Retinal pigment epithelial cell (primary cell): ENCODE measurements at regions not wholly inside any gene's neighbourhood (a gene's known extent, or its start where the extent isn't known, plus 50 kb on each side); places are given as distances from the start of the nearest gene placed in this dataset.

Source experiments
- DNase-seq: peaks from one replicate; pipeline ENCODE4 v3.0.0-alpha.2; 2010; ENCODE audit warnings: low read depth
- H3K4me3 ChIP-seq: 2 replicates; pipeline ENCODE4 v1.5.1; 2011; ENCODE audit warnings: mild to moderate bottlenecking, low read length, control low read depth, moderate library complexity
- TF ChIP-seq, protein P1 (sequence below): conservative IDR thresholded peaks from 2 replicates; pipeline ENCODE4 v1.5.1; 2011; ENCODE audit warnings: low read depth, low read length, control low read depth, inconsistent platforms

DNA sequence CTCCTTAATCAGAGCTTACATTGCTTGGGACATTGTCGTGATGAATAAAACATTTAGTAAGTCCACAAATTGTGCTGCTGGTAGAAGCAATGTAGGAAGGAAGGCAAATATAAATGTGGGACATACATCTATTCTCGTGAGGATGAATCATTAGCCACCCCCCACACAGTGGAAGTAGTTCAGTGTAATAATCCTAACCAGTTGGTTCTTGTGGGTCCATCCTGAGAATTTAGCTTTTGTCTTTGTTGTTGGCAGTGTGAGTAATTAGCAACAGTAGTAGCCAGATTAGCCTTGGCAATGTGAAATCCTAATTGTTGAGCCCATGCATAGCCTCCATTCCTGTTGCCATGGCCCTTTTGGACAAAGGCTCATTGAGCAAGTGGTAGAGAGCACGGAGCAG is 532.1 kb downstream of the FBXO15 start:
- H3K4me3 ChIP-seq, result no peak overlapping the region
- peak; percentile 48 for DNase-seq
- TF ChIP-seq, protein P1, sequence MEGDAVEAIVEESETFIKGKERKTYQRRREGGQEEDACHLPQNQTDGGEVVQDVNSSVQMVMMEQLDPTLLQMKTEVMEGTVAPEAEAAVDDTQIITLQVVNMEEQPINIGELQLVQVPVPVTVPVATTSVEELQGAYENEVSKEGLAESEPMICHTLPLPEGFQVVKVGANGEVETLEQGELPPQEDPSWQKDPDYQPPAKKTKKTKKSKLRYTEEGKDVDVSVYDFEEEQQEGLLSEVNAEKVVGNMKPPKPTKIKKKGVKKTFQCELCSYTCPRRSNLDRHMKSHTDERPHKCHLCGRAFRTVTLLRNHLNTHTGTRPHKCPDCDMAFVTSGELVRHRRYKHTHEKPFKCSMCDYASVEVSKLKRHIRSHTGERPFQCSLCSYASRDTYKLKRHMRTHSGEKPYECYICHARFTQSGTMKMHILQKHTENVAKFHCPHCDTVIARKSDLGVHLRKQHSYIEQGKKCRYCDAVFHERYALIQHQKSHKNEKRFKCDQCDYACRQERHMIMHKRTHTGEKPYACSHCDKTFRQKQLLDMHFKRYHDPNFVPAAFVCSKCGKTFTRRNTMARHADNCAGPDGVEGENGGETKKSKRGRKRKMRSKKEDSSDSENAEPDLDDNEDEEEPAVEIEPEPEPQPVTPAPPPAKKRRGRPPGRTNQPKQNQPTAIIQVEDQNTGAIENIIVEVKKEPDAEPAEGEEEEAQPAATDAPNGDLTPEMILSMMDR, result no peak

DNA sequence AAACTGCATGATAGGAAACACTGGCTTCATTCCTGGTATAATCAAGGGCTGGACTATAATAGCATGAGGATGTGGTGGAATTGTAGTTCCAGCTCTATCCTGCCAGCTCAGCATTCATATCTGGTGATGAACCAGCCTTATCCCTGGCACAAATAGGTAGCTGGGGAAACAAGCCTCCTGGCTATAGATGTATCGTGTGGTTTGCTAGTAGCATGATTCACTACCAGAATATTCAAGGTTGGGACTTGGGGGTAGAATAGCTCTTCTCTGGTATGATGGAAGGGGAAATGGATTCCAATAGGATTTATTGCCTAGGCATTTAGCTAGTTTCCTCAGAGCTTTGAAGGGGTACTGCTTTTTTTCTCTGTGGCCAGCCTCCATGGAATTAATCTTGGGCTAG is 532.8 kb downstream of the FBXO15 start:
- TF ChIP-seq, protein P1, result no peak
- DNase-seq, result peak; percentile 94
- no peak overlapping the region for H3K4me3 ChIP-seq

DNA sequence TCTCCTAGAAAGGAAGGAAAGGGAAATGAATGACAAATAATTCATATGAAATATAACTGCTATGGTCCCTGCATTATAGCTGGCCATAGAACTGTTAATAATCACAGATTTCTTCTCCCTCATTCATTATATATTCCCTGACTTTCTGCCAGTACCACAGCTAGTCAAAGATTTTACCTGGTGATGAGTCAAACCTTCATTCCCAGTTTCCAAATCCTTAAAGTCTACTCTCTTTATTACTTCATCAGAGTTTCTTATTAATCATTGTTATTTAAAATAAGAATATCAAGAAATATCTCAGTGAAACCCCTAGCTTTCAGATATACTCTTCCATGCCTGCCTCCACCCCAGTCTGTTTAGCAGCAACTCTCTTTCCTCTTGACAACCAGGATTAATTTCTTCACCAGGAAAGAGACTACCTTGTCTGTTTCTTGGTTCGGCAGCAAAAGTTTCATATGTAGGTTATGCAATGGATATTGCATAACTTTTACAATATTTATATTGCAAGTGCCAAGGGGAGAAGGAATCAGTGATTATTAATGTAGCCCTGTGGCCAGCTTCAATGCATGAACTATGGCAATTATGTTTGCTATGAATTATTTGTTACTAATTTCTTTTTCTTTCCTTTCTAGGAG is 533.8 kb downstream of the FBXO15 start:
- H3K4me3 ChIP-seq, result no peak overlapping the region
- DNase-seq, result no peak
- TF ChIP-seq, protein P1, result no peak

DNA sequence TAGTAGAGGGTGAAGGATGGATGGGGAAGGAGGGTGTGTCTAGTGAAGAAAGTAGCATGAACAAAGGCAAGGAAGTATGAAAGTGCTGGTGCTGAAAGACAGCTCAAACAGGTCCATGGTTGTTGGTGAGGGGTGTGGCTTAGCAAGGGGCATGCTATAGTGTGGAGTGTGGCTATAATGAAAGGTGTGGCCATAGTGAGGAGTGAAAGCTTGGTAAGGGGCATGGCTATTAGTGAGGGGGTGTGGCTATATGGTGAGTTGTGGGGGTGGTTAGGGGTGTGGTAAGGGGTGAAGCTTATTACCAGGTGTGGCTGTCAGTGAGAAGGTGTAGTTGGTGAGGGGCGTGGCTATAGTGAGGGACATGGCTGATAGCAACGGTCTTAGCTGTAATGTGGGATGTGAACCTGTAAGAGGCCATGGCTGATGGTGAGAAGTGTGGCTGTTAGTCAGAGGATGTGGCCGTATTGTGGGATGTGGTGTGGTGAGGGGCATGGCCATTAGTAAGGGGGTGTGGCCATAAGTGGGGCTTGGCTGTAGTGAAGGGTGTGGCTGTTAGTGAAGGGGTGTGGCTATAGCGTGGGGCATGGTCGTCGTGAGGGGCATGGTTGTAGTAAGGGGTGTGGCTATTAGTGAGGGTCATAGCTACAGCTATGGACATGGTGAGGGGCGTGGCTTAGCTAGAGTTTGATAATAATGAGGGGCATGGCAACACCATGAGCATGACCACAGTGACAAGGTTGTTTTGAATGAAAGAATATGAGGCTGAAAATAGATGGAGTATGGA is 549.6 kb downstream of the FBXO15 start:
- TF ChIP-seq, protein P1, result no peak
- no peak overlapping the region for H3K4me3 ChIP-seq
- no peak for DNase-seq

DNA sequence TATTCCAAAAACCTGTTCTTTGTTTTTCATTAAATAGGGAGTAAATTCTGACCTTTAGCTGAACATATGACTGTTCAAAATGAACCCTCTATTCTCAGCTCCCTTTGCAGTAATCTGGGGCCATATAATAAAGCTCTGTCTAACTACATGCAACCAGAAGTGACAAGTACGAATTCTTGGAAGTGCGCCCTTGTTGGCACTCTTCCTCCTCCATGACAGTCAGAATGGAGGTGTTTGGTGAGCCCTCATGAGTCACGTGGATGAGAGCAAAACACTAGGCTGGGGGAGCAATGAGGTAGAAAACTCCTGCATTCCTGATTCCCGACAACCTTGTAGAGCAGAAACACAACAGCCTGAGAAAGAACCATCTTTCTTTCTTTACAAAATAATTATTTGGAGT is 552.9 kb downstream of the FBXO15 start:
- DNase-seq, result no peak
- TF ChIP-seq, protein P1, result no peak
- no peak overlapping the region for H3K4me3 ChIP-seq

DNA sequence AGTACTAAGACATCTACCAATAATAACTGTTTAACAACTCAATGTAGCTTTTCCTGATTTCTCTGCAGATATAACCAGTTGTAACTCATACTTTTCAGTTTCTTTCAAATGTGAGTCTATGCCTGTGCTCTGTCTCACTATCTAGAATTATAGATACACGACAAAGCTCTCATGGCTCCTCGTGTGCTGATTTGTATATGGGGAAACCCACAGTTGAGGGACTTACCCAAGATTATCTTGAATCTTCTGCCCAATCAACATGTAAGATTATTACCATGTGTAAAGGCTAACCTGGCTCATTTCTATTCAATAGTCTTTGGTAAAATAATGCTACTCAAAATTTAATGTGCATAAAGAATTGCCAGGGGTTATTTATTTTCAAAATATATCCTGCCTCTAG is 554.4 kb downstream of the FBXO15 start:
- DNase-seq, result no peak
- H3K4me3 ChIP-seq, result no peak overlapping the region
- TF ChIP-seq, protein P1, result no peak

DNA sequence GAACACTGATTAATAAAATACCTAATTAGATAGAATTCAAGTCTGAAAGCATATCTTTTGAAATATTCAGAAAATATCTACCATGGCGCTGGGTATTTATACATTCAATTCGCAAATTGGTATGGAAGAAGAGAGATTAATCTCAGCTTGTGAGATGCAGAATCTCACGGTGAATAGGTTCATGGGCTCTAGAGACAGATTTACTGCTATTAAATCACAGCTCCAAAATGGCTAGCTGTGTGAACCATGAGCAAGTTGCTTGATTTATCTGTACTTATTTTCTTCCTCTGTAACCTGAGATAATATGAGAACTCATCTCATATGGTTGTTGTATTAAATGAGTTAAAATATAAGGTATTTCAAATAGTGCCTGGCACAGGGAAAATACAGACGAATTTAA is 556.7 kb downstream of the FBXO15 start:
- DNase-seq, result no peak
- TF ChIP-seq, protein P1, result no peak
- no peak overlapping the region for H3K4me3 ChIP-seq
